ENCODE measurements at regions not wholly inside any gene's neighbourhood (a gene's known extent, or its start where the extent isn't known, plus 50 kb on each side); places are given as distances from the start of the nearest gene placed in this dataset.

DNA sequence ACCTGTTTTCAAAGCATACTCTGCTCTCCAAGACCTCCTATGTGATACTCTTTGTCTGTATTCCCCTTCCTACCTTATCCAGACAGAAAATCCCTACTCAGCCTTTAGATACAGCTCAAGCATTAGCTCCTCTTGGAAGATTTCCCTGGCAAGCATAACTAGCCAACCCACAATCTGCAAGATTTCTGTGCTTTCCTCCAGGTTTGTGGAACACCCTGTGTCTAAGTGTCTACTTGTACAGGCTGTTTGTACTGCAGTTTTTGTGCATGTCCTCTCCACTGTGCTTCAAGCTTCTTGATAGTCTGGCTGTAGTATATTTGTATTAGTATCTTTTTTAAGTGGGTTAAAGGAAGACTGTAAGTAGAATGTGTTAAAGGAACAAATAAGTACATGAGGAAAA is 203.7 kb downstream of the RFC3 start:
- ATAC-seq, result no peak
- no peak for TF ChIP-seq ZNF565 (CRISPR knock-in tag; conservative IDR thresholded peaks at IDR 0.05; ENCODE audit: low read depth)
- TF ChIP-seq RARB (CRISPR knock-in tag; IDR thresholded peaks at IDR 0.05), result no peak
- TF ChIP-seq ZNF8 (CRISPR knock-in tag; IDR thresholded peaks at IDR 0.05), result no peak
- no peak for TF ChIP-seq ARNTL (CRISPR knock-in tag; IDR thresholded peaks at IDR 0.05; ENCODE audit: borderline replicate concordance, low read depth)
- no peak for TF ChIP-seq GLIS3 (CRISPR knock-in tag; IDR thresholded peaks at IDR 0.05)
- TF ChIP-seq TCF4 (CRISPR knock-in tag; IDR thresholded peaks at IDR 0.05; ENCODE audit: borderline replicate concordance), result no peak
- TF ChIP-seq SNAI2 (CRISPR knock-in tag; IDR thresholded peaks at IDR 0.05), result no peak
- TF ChIP-seq, protein P1, sequence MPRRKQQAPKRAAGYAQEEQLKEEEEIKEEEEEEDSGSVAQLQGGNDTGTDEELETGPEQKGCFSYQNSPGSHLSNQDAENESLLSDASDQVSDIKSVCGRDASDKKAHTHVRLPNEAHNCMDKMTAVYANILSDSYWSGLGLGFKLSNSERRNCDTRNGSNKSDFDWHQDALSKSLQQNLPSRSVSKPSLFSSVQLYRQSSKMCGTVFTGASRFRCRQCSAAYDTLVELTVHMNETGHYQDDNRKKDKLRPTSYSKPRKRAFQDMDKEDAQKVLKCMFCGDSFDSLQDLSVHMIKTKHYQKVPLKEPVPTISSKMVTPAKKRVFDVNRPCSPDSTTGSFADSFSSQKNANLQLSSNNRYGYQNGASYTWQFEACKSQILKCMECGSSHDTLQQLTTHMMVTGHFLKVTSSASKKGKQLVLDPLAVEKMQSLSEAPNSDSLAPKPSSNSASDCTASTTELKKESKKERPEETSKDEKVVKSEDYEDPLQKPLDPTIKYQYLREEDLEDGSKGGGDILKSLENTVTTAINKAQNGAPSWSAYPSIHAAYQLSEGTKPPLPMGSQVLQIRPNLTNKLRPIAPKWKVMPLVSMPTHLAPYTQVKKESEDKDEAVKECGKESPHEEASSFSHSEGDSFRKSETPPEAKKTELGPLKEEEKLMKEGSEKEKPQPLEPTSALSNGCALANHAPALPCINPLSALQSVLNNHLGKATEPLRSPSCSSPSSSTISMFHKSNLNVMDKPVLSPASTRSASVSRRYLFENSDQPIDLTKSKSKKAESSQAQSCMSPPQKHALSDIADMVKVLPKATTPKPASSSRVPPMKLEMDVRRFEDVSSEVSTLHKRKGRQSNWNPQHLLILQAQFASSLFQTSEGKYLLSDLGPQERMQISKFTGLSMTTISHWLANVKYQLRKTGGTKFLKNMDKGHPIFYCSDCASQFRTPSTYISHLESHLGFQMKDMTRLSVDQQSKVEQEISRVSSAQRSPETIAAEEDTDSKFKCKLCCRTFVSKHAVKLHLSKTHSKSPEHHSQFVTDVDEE (CRISPR knock-in tag; IDR thresholded peaks at IDR 0.05), result no peak

DNA sequence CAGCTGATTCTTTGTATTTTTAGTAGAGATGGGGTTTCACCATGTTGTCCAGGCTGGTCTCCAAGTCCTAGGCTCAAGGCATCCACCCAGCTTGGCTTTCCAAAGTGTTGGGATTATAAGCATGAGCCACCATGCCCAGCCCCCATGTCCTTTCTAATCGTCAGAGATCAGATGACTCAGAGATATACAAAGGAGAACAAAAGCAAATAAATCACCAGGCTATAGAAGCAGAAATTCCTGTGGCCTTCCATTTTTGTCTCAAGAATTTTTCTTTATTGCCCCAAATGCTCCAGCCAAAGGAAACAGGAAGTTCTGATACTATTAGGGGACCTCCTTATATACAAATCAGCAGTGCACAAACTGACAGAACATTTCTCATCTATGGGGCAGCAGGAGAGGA is 207.8 kb downstream of the RFC3 start:
- no peak for TF ChIP-seq GLIS3 (CRISPR knock-in tag; IDR thresholded peaks at IDR 0.05)
- TF ChIP-seq ARNTL (CRISPR knock-in tag; IDR thresholded peaks at IDR 0.05; ENCODE audit: borderline replicate concordance, low read depth), result no peak
- no peak for TF ChIP-seq CSDC2 (CRISPR knock-in tag; IDR thresholded peaks at IDR 0.05)
- TF ChIP-seq ZNF70 (CRISPR knock-in tag; IDR thresholded peaks at IDR 0.05), result no peak
- TF ChIP-seq, protein P2, sequence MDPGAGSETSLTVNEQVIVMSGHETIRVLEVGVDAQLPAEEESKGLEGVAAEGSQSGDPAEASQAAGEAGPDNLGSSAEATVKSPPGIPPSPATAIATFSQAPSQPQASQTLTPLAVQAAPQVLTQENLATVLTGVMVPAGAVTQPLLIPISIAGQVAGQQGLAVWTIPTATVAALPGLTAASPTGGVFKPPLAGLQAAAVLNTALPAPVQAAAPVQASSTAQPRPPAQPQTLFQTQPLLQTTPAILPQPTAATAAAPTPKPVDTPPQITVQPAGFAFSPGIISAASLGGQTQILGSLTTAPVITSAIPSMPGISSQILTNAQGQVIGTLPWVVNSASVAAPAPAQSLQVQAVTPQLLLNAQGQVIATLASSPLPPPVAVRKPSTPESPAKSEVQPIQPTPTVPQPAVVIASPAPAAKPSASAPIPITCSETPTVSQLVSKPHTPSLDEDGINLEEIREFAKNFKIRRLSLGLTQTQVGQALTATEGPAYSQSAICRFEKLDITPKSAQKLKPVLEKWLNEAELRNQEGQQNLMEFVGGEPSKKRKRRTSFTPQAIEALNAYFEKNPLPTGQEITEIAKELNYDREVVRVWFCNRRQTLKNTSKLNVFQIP (CRISPR knock-in tag; IDR thresholded peaks at IDR 0.05; ENCODE audit: borderline replicate concordance, low read depth), result no peak
- TF ChIP-seq TOX (CRISPR knock-in tag; IDR thresholded peaks at IDR 0.05; ENCODE audit: borderline replicate concordance), result no peak
- TF ChIP-seq SNAI2 (CRISPR knock-in tag; IDR thresholded peaks at IDR 0.05), result no peak
- ATAC-seq, result no peak

DNA sequence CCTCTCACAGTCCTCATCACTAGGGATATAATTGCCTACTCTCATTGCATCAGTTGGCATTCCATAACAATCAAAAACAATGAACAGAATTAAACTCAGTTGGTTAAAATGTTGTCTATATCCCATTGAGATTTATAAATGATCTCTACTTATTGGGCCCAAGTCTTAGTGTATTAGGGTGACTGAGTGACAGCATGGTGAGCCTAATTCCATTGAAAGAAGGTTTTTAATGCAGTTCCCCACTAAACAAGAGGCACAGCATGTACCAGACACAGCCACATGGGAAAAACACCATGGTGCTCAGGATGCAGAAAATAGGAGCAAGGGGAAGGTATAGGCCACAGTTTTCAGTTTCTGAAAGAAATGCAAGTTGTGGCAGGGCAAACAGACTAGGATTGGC is 208.4 kb downstream of the RFC3 start:
- ATAC-seq, result no peak
- TF ChIP-seq TOX (CRISPR knock-in tag; IDR thresholded peaks at IDR 0.05; ENCODE audit: borderline replicate concordance) (no peak), CSDC2 (CRISPR knock-in tag; IDR thresholded peaks at IDR 0.05) (no peak), ZNF565 (CRISPR knock-in tag; conservative IDR thresholded peaks at IDR 0.05; ENCODE audit: low read depth) (no peak), ZFP30 (CRISPR knock-in tag; IDR thresholded peaks at IDR 0.05) (no peak), TCF4 (CRISPR knock-in tag; IDR thresholded peaks at IDR 0.05; ENCODE audit: borderline replicate concordance) (no peak), ZC3H10 (CRISPR knock-in tag; IDR thresholded peaks at IDR 0.05) (no peak), ISL1 (CRISPR knock-in tag; IDR thresholded peaks at IDR 0.05) (no peak), BACH2 (CRISPR knock-in tag; IDR thresholded peaks at IDR 0.05; ENCODE audit: borderline replicate concordance) (no peak), OSR1 (CRISPR knock-in tag; IDR thresholded peaks at IDR 0.05) (no peak), PPARA (CRISPR knock-in tag; IDR thresholded peaks at IDR 0.05; ENCODE audit: borderline replicate concordance) (no peak), ZNF8 (CRISPR knock-in tag; IDR thresholded peaks at IDR 0.05) (no peak)
- TF ChIP-seq, protein P3, sequence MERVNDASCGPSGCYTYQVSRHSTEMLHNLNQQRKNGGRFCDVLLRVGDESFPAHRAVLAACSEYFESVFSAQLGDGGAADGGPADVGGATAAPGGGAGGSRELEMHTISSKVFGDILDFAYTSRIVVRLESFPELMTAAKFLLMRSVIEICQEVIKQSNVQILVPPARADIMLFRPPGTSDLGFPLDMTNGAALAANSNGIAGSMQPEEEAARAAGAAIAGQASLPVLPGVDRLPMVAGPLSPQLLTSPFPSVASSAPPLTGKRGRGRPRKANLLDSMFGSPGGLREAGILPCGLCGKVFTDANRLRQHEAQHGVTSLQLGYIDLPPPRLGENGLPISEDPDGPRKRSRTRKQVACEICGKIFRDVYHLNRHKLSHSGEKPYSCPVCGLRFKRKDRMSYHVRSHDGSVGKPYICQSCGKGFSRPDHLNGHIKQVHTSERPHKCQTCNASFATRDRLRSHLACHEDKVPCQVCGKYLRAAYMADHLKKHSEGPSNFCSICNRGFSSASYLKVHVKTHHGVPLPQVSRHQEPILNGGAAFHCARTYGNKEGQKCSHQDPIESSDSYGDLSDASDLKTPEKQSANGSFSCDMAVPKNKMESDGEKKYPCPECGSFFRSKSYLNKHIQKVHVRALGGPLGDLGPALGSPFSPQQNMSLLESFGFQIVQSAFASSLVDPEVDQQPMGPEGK (CRISPR knock-in tag; IDR thresholded peaks at IDR 0.05; ENCODE audit: borderline replicate concordance), result no peak
- TF ChIP-seq, protein P4, sequence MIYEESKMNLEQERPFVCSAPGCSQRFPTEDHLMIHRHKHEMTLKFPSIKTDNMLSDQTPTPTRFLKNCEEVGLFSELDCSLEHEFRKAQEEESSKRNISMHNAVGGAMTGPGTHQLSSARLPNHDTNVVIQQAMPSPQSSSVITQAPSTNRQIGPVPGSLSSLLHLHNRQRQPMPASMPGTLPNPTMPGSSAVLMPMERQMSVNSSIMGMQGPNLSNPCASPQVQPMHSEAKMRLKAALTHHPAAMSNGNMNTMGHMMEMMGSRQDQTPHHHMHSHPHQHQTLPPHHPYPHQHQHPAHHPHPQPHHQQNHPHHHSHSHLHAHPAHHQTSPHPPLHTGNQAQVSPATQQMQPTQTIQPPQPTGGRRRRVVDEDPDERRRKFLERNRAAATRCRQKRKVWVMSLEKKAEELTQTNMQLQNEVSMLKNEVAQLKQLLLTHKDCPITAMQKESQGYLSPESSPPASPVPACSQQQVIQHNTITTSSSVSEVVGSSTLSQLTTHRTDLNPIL (CRISPR knock-in tag; IDR thresholded peaks at IDR 0.05; ENCODE audit: low read depth), result no peak
- TF ChIP-seq, protein P1 (CRISPR knock-in tag; IDR thresholded peaks at IDR 0.05), result no peak
- TF ChIP-seq, protein P2 (CRISPR knock-in tag; IDR thresholded peaks at IDR 0.05; ENCODE audit: borderline replicate concordance, low read depth), result no peak

Data from SK-N-SH treated with all-trans-retinoic acid at 6 μM for 48 hours (cell line).